Sigmoid colon (tissue), 6 donors: ENCODE measurements at regions not wholly inside any gene's neighbourhood (a gene's known extent, or its start where the extent isn't known, plus 50 kb on each side); places are given as distances from the start of the nearest gene placed in this dataset.

Source experiments
- DNase-seq: peaks from one replicate; pipeline ENCODE4 v3.0.0-alpha.2; 2019
- H3K27ac ChIP-seq, 4 donors: fragments of 200-600 bp; sonication (generic); one replicate each; pipeline ENCODE4 v1.5.1; 2016 to 2019; ENCODE audit warnings: mild to moderate bottlenecking in 1 of 4
- H3K27me3 ChIP-seq, 3 donors: fragments of 200-600 bp; sonication (generic); one replicate each; pipeline ENCODE4 v1.5.1; 2019; ENCODE audit warnings: mild to moderate bottlenecking in 1 of 3
- H3K36me3 ChIP-seq, 4 donors: fragments of 200-600 bp; sonication (generic); one replicate each; pipeline ENCODE4 v1.5.1; 2016 to 2019
- H3K4me1 ChIP-seq, 4 donors: fragments of 200-600 bp; sonication (generic); one replicate each; pipeline ENCODE4 v1.5.1; 2017 to 2019
- H3K4me3 ChIP-seq, 4 donors: fragments of 200-600 bp; sonication (generic); one replicate each; pipeline ENCODE4 v1.5.1; 2017 to 2019; ENCODE audit warnings: mild to moderate bottlenecking in 2 of 4, moderate library complexity in 1 of 4
- H3K9me3 ChIP-seq, 4 donors: fragments of 200-600 bp in 3 of 4; sonication (generic) in 3 of 4; one replicate each; pipeline versions ENCODE4 v1.5.1 to v1.6.1; 2013 to 2019
- EP300 ChIP-seq, 4 donors: sonication (generic); formaldehyde crosslinking; IDR thresholded peaks; one replicate each; pipeline ENCODE4 v1.6.1; 2017; ENCODE audit warnings: antibody characterized with exemption in 4 of 4
- POLR2A ChIP-seq, 2 donors: fragments of 450-650 bp; IDR thresholded peaks; one replicate each; pipeline ENCODE4 v1.6.1; 2016; ENCODE audit warnings: antibody characterized with exemption in 2 of 2, mild to moderate bottlenecking in 2 of 2, moderate library complexity in 2 of 2
- POLR2AphosphoS5 ChIP-seq, 4 donors: sonication (generic); formaldehyde crosslinking; IDR thresholded peaks; one replicate each; pipeline ENCODE4 v1.6.1; 2017; ENCODE audit warnings: antibody characterized with exemption in 4 of 4
- WGBS, 2 donors: extraction: QIAGEN DNeasy Blood & Tissue Kit; methylation state at CpG; one replicate each; pipeline ENCODE4 v1.1.7; 2013; 5-methylcytosine and 5-hydroxymethylcytosine counted together
- intact Hi-C: fragments of 100-400 bp; cut with DNase I; formaldehyde crosslinking; loops from one replicate; pipeline ENCODE4 v1.15.1; 2023
- TF ChIP-seq, protein P1 (sequence below), 4 experiments: fragments of 450-650 bp in 3 of 4; fragments of 200-600 bp in 1 of 4; IDR thresholded peaks; one replicate each; pipeline ENCODE4 v1.5.1; 2016 to 2019; ENCODE audit warnings: antibody characterized with exemption in 4 of 4, mild to moderate bottlenecking in 3 of 4, moderate library complexity in 2 of 4
- donor health status: healthy with polysubstance abuse.
- donor health status: healthy.

DNA sequence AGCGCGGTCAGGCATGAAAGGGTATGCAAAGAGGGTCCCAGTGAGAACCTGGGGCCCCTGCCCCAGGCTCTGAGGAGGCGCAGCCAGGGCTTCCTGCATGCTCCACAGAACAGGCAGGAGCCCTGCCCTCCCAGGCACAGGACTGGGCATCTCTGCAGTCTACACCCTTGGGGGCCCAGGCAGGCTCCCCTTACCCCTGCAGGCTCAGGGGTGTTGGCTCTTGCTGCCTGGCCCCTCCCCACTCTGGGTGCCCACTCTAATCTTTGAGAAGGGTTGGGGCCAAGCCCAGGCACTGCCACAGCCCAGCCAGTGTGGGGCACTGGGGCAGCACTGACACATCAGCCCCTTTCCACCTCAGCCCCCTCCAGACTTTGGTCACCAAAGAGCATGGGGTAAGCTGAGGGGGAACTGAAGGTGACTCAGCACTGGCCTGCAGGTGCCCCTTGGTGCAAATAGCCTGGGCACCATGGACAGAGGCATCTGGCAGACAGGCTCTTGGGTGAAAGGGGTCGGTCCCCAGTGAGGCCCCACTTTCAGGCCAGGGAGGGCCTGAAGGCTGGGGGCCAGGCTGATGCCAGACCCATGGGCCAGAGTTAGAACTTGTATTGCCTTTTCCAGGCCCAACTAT, 73.4 kb downstream of the NPAP1 start:
- intact Hi-C loops = no loop called here
- no peak for DNase-seq
- H3K27me3 ChIP-seq = no peaks in the 10 kb centered on the region
- 84 to 85% methylated on average over 4 of the region's 4 CpGs for WGBS, 2 donors
- H3K4me1 ChIP-seq = no peaks in the 10 kb centered on the region
- H3K27ac ChIP-seq = no peak overlapping the region
- H3K9me3 ChIP-seq = no peaks in the 10 kb centered on the region
- H3K4me3 ChIP-seq = no peak overlapping the region
- H3K36me3 ChIP-seq = no peaks in the 10 kb centered on the region
- TF ChIP-seq, protein P1, sequence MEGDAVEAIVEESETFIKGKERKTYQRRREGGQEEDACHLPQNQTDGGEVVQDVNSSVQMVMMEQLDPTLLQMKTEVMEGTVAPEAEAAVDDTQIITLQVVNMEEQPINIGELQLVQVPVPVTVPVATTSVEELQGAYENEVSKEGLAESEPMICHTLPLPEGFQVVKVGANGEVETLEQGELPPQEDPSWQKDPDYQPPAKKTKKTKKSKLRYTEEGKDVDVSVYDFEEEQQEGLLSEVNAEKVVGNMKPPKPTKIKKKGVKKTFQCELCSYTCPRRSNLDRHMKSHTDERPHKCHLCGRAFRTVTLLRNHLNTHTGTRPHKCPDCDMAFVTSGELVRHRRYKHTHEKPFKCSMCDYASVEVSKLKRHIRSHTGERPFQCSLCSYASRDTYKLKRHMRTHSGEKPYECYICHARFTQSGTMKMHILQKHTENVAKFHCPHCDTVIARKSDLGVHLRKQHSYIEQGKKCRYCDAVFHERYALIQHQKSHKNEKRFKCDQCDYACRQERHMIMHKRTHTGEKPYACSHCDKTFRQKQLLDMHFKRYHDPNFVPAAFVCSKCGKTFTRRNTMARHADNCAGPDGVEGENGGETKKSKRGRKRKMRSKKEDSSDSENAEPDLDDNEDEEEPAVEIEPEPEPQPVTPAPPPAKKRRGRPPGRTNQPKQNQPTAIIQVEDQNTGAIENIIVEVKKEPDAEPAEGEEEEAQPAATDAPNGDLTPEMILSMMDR (IDR thresholded peaks at IDR 0.05) = no peak
- TF ChIP-seq EP300 (IDR thresholded peaks at IDR 0.05) (no peak), POLR2A (IDR thresholded peaks at IDR 0.05) (no peak), POLR2AphosphoS5 (IDR thresholded peaks at IDR 0.05) (no peak)

DNA sequence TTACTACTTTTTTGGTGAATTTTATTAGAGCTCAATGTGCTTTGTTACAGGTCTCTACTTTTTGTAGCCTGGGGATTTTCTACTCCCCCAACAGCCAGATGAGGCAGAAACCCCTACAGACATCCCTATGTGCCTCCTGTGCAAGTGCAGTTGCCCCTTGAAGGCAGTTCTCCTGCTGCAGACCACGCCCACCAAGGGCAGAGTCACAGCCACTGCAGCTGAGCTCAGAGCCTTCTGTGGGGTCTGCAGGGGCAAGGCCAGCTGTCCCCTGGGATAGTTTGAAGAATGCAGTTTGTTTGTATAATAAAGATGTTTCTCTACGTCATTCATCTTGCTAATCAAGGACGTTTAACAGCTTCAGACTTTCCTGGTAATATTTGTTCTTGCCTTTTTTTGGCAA, 76.8 kb downstream of the NPAP1 start:
- 53 to 57% methylated on average over 3 of the region's 3 CpGs for WGBS, 2 donors
- no peak for DNase-seq
- TF ChIP-seq, protein P1 (IDR thresholded peaks at IDR 0.05) = no peak
- TF ChIP-seq POLR2A (IDR thresholded peaks at IDR 0.05) = no peak
- no peak for TF ChIP-seq EP300 (IDR thresholded peaks at IDR 0.05)
- TF ChIP-seq POLR2AphosphoS5 (IDR thresholded peaks at IDR 0.05) = no peak
- Histone ChIP-seq H3K9me3 (peaks cover 0 to under 1% (median 0%) of the 10 kb centered on the region in 4 donors), H3K4me3 (no peak overlapping the region), H3K27me3 (no peaks in the 10 kb centered on the region), H3K4me1 (no peaks in the 10 kb centered on the region), H3K27ac (no peak overlapping the region), H3K36me3 (no peaks in the 10 kb centered on the region)
- intact Hi-C loops = no loop called here

DNA sequence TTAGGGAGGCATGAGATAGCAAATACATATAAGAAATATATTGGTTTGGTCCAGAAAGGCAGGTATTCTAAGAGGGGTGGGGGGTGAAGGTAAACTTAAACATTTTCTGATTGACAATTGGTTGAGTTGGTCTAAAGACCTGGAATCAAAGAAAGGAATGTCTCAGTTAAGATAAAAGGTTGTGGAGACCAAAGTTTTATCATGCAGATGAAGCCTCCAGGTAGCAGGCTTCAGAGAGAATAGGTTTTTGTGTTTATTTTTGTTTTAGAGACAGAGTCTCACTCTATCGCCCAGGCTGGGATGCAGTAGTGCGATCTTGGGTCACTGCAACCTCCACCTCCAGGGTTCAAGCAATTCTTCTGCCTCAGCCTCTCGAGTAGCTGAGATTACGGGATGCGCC, 80.5 kb downstream of the NPAP1 start:
- Histone ChIP-seq H3K27ac (no peak overlapping the region), H3K36me3 (no peaks in the 10 kb centered on the region), H3K27me3 (no peaks in the 10 kb centered on the region), H3K4me3 (no peak overlapping the region), H3K9me3 (peaks cover 0 to 4% (median 0%) of the 10 kb centered on the region in 4 donors), H3K4me1 (no peaks in the 10 kb centered on the region)
- DNase-seq = no peak
- WGBS, 2 donors = 84 to 88% methylated on average over 5 of the region's 5 CpGs
- TF ChIP-seq POLR2A (IDR thresholded peaks at IDR 0.05) (no peak), POLR2AphosphoS5 (IDR thresholded peaks at IDR 0.05) (no peak), EP300 (IDR thresholded peaks at IDR 0.05) (no peak)
- TF ChIP-seq, protein P1 (IDR thresholded peaks at IDR 0.05) = no peak
- intact Hi-C loops = no loop called here

DNA sequence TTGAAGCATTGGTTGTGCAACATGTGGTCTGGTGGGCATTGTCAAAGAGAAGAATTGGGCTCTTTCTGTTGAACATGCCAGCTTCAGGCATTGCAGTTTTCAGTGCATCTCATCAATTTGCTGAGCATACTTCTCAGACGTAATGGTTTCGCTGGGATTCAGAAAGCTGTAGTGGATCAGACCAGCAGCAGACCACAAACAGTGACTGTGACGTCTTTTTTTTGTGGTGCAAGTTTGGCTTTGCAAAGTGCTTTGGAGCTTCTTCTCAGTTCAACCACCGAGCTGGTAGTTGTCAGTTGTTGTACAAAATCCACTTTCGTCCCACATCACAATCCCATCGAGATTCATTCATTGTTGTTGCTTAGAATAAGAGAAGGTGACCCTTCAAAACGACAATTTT, 84.5 kb downstream of the NPAP1 start:
- 78 to 80% methylated on average over 7 of the region's 7 CpGs for WGBS, 2 donors
- Histone ChIP-seq H3K27me3 (no peaks in the 10 kb centered on the region), H3K27ac (no peak overlapping the region), H3K4me3 (no peak overlapping the region), H3K4me1 (no peaks in the 10 kb centered on the region), H3K36me3 (no peaks in the 10 kb centered on the region), H3K9me3 (peaks cover 0 to 4% (median 1%) of the 10 kb centered on the region in 4 donors)
- intact Hi-C loops = no loop called here
- TF ChIP-seq, protein P1 (IDR thresholded peaks at IDR 0.05) = no peak
- TF ChIP-seq POLR2A (IDR thresholded peaks at IDR 0.05) = no peak
- no peak for TF ChIP-seq EP300 (IDR thresholded peaks at IDR 0.05)
- TF ChIP-seq POLR2AphosphoS5 (IDR thresholded peaks at IDR 0.05) = no peak
- DNase-seq = no peak
